ENCODE measurements at regions not wholly inside any gene's neighbourhood (a gene's known extent, or its start where the extent isn't known, plus 50 kb on each side); places are given as distances from the start of the nearest gene placed in this dataset.

GRCh38 chr2:106579750-106580197 lies 92.6 kb downstream of the CD8B2 start:
- ATAC-seq (no peak), DNase-seq (no peak)
- ChIA-PET POLR2A (no interaction called here), CTCF (interaction anchor here (1.8 to 4.5 kb wide), 2 partner anchors 14 to 36 kb away, joined by 9 to 31 read pairs; no protein-coding TSS in a partner anchor)
- Mint-ChIP-seq H3K4me3 (no peak overlapping the region), H3K27ac (no peak overlapping the region), H3K4me1 (ENCODE audit: low read depth) (peaks cover 9% of the 10 kb centered on the region), H3K36me3 (ENCODE audit: low read depth) (no peaks in the 10 kb centered on the region), H3K27me3 (peaks cover 41% of the 10 kb centered on the region), H3K9me3 (no peaks in the 10 kb centered on the region)
- TF ChIP-seq CTCF (IDR thresholded peaks at IDR 0.05): no peak
- intact Hi-C loops (cut with micrococcal nuclease): loop anchor here (10.0 kb wide), 1 partner anchor 485 kb away; no protein-coding TSS in a partner anchor

- peaks cover 44% of the 10 kb centered on the region for H3K27me3 Mint-ChIP-seq
- no peak for ATAC-seq
- H3K4me1 Mint-ChIP-seq (ENCODE audit: low read depth): peaks cover 9% of the 10 kb centered on the region
- no peak for DNase-seq
- ChIA-PET CTCF (interaction anchor here (1.0 to 4.5 kb wide), 2 partner anchors 8 to 14 kb away, joined by 3 to 31 read pairs; no protein-coding TSS in a partner anchor), POLR2A (no interaction called here)
- H3K9me3 Mint-ChIP-seq: peaks cover 2% of the 10 kb centered on the region
- intact Hi-C loops (cut with micrococcal nuclease): no loop called here
- H3K4me3 Mint-ChIP-seq: no peak overlapping the region
- H3K36me3 Mint-ChIP-seq (ENCODE audit: low read depth): no peaks in the 10 kb centered on the region
- no peak for TF ChIP-seq CTCF (IDR thresholded peaks at IDR 0.05)
- no peak overlapping the region for H3K27ac Mint-ChIP-seq
These were observed 93.1 kb downstream of the CD8B2 start for GRCh38 chr2:106580241-106580640.

GRCh38 chr2:106581328-106581727 lies 94.2 kb downstream of the CD8B2 start:
- Mint-ChIP-seq H3K9me3 (peaks cover 2% of the 10 kb centered on the region), H3K36me3 (ENCODE audit: low read depth) (no peaks in the 10 kb centered on the region), H3K27me3 (peaks cover 45% of the 10 kb centered on the region), H3K4me3 (peak overlapping the region; percentile 79), H3K4me1 (ENCODE audit: low read depth) (peaks cover 9% of the 10 kb centered on the region), H3K27ac (no peak overlapping the region)
- intact Hi-C loops (cut with micrococcal nuclease): no loop called here
- CTCF ChIA-PET: interaction anchor here (1.0 to 4.5 kb wide), 8 partner anchors 8 to 477 kb away, joined by 3 to 31 read pairs (median 14); no protein-coding TSS in a partner anchor
- DNase-seq (no peak), ATAC-seq (no peak)
- POLR2A ChIA-PET: interaction anchor here (0.6 kb wide), 1 partner anchor 1569 kb away, joined by 3 read pairs; no protein-coding TSS in a partner anchor
- TF ChIP-seq CTCF (IDR thresholded peaks at IDR 0.05): no peak

GRCh38 chr2:106581755-106582147 lies 94.6 kb downstream of the CD8B2 start:
- H3K27me3 Mint-ChIP-seq: peaks cover 45% of the 10 kb centered on the region
- intact Hi-C loops (cut with micrococcal nuclease): no loop called here
- H3K9me3 Mint-ChIP-seq: peaks cover 2% of the 10 kb centered on the region
- peak; percentile 45 for DNase-seq
- no peak for TF ChIP-seq CTCF (IDR thresholded peaks at IDR 0.05)
- CTCF ChIA-PET: interaction anchor here (1.3 to 4.5 kb wide), 10 partner anchors 9 to 477 kb away, joined by 3 to 31 read pairs (median 12); no protein-coding TSS in a partner anchor
- no peak overlapping the region for H3K27ac Mint-ChIP-seq
- H3K4me3 Mint-ChIP-seq: peak overlapping the region; percentile 79
- POLR2A ChIA-PET: interaction anchor here (0.6 kb wide), 1 partner anchor 1569 kb away, joined by 3 read pairs; no protein-coding TSS in a partner anchor
- H3K4me1 Mint-ChIP-seq (ENCODE audit: low read depth): peaks cover 9% of the 10 kb centered on the region
- ATAC-seq: peak; percentile 63
- no peaks in the 10 kb centered on the region for H3K36me3 Mint-ChIP-seq (ENCODE audit: low read depth)
